ENCODE measurements at regions not wholly inside any gene's neighbourhood (a gene's known extent, or its start where the extent isn't known, plus 50 kb on each side); places are given as distances from the start of the nearest gene placed in this dataset.

- Mint-ChIP-seq H3K36me3 (ENCODE audit: unreplicated experiment) (no peaks in the 10 kb centered on the region), H3K4me3 (ENCODE audit: unreplicated experiment) (no peak overlapping the region), H3K4me1 (ENCODE audit: low read depth, unreplicated experiment) (no peaks in the 10 kb centered on the region), H3K27me3 (ENCODE audit: unreplicated experiment) (no peaks in the 10 kb centered on the region), H3K9me3 (ENCODE audit: unreplicated experiment) (peaks cover 1% of the 10 kb centered on the region), H3K27ac (ENCODE audit: unreplicated experiment) (no peak overlapping the region)
- TF ChIP-seq CTCF (IDR thresholded peaks at IDR 0.05; ENCODE audit: partially characterized antibody, unreplicated experiment), result no peak
- DNase-seq, result no peak
Observed at GRCh38 chr6:153275997-153276396, 144.9 kb upstream of the RGS17 start.

GRCh38 chr6:153272201-153272980 lies 141.3 kb upstream of the RGS17 start:
- Mint-ChIP-seq H3K27ac (ENCODE audit: unreplicated experiment) (no peak overlapping the region), H3K4me3 (ENCODE audit: unreplicated experiment) (no peak overlapping the region), H3K36me3 (ENCODE audit: unreplicated experiment) (no peaks in the 10 kb centered on the region), H3K4me1 (ENCODE audit: low read depth, unreplicated experiment) (no peaks in the 10 kb centered on the region), H3K27me3 (ENCODE audit: unreplicated experiment) (no peaks in the 10 kb centered on the region), H3K9me3 (ENCODE audit: unreplicated experiment) (peaks cover 1% of the 10 kb centered on the region)
- DNase-seq, result no peak
- no peak for TF ChIP-seq CTCF (IDR thresholded peaks at IDR 0.05; ENCODE audit: partially characterized antibody, unreplicated experiment)

GRCh38 chr6:153263489-153263888 lies 132.4 kb upstream of the RGS17 start:
- TF ChIP-seq CTCF (IDR thresholded peaks at IDR 0.05; ENCODE audit: partially characterized antibody, unreplicated experiment), result no peak
- Mint-ChIP-seq H3K4me3 (ENCODE audit: unreplicated experiment) (no peak overlapping the region), H3K36me3 (ENCODE audit: unreplicated experiment) (no peaks in the 10 kb centered on the region), H3K27me3 (ENCODE audit: unreplicated experiment) (no peaks in the 10 kb centered on the region), H3K27ac (ENCODE audit: unreplicated experiment) (no peak overlapping the region), H3K4me1 (ENCODE audit: low read depth, unreplicated experiment) (no peaks in the 10 kb centered on the region), H3K9me3 (ENCODE audit: unreplicated experiment) (no peaks in the 10 kb centered on the region)
- DNase-seq, result no peak

GRCh38 chr6:153251326-153251725 lies 120.2 kb upstream of the RGS17 start:
- H3K27ac Mint-ChIP-seq (ENCODE audit: unreplicated experiment), result no peak overlapping the region
- H3K27me3 Mint-ChIP-seq (ENCODE audit: unreplicated experiment), result no peaks in the 10 kb centered on the region
- no peaks in the 10 kb centered on the region for H3K4me1 Mint-ChIP-seq (ENCODE audit: low read depth, unreplicated experiment)
- DNase-seq, result no peak
- H3K9me3 Mint-ChIP-seq (ENCODE audit: unreplicated experiment), result no peaks in the 10 kb centered on the region
- H3K4me3 Mint-ChIP-seq (ENCODE audit: unreplicated experiment), result no peak overlapping the region
- no peaks in the 10 kb centered on the region for H3K36me3 Mint-ChIP-seq (ENCODE audit: unreplicated experiment)
- no peak for TF ChIP-seq CTCF (IDR thresholded peaks at IDR 0.05; ENCODE audit: partially characterized antibody, unreplicated experiment)

GRCh38 chr6:153237670-153238069 lies 106.6 kb upstream of the RGS17 start:
- no peak for TF ChIP-seq CTCF (IDR thresholded peaks at IDR 0.05; ENCODE audit: partially characterized antibody, unreplicated experiment)

More at GRCh38 chr6:153237670-153238069, 106.6 kb upstream of the RGS17 start:
- Mint-ChIP-seq H3K9me3 (ENCODE audit: unreplicated experiment) (no peaks in the 10 kb centered on the region), H3K36me3 (ENCODE audit: unreplicated experiment) (no peaks in the 10 kb centered on the region), H3K27ac (ENCODE audit: unreplicated experiment) (no peak overlapping the region), H3K4me1 (ENCODE audit: low read depth, unreplicated experiment) (no peaks in the 10 kb centered on the region), H3K4me3 (ENCODE audit: unreplicated experiment) (no peak overlapping the region), H3K27me3 (ENCODE audit: unreplicated experiment) (peaks cover 1% of the 10 kb centered on the region)
- no peak for DNase-seq
